ENCODE measurements at regions not wholly inside any gene's neighbourhood (a gene's known extent, or its start where the extent isn't known, plus 50 kb on each side); places are given as distances from the start of the nearest gene placed in this dataset.

- no peak for DNase-seq
Observed at GRCh38 chr1:29901624-29902325, 665.5 kb downstream of the PTPRU start.

- DNase-seq, result no peak
Observed at GRCh38 chr1:29900712-29901111, 664.4 kb downstream of the PTPRU start.

GRCh38 chr1:29900104-29900679 lies 663.9 kb downstream of the PTPRU start:
- DNase-seq, result no peak

DNA sequence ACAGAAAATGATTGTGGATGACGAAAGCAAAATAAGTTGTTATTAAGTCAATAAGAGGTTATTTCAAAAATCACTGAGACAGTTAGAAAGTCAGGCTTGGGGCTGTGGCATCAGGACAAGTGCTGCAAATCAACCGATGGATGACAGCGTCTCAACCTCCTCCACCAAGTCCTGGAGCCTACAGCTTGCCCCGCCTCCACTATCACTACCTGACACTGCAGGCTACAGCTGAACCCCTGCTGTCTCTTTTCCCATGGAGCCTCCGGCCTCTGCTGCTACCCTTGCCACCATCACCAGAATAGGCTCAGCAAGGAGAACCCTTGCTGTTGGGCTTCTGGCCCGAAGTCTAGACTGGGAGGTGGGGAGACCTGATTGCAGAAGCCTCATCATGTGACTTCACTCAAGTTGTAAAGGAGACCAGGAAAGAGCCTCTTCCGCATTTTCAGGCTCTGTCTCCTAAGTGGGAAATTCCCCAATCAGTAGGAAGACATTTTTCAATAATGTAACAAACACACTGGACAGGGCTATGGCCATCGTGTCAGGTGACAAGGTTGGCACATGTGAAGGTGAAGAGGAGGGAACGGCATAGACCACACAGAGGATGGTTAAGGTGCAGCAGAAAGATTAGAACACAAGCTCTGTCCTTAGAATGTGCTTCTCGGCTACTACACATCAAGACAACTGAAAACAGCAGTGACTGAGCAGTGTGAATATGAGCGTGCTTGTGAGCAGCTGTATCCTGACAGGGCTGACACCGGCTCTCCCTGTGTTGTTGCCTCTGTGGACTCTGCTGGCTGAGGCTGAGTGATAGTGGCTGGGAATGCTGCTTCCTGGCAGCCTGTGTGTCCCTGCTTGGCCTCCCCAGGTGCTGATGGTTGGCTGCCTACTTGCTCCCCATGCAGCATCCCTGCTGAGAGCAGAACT lies 660.7 kb downstream of the PTPRU start:
- DNase-seq, result no peak

GRCh38 chr1:29896300-29896699 lies 660.0 kb downstream of the PTPRU start:
- no peak for DNase-seq

- DNase-seq, result no peak
Observed at GRCh38 chr1:29895201-29895600, 658.9 kb downstream of the PTPRU start.

DNA sequence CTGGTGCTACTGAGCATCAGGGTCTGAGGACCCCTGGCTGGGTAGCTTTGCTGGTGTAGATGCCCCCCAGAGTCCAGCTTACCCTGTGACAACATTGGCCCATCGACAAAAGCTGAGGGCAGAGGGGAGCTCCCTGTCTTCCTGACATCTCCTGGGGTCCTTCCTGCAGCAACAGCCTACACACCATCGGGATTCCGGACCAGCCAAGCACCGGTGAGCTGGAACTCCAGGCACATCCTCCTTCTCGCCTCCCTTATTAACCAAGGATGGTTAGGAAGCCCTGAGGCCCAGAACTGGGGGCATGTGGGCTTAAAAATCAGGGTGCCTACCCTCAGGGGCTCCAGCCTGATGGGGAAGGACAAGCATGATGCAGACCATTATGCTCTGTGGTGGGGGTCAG lies 658.0 kb downstream of the PTPRU start:
- DNase-seq, result no peak

DNA sequence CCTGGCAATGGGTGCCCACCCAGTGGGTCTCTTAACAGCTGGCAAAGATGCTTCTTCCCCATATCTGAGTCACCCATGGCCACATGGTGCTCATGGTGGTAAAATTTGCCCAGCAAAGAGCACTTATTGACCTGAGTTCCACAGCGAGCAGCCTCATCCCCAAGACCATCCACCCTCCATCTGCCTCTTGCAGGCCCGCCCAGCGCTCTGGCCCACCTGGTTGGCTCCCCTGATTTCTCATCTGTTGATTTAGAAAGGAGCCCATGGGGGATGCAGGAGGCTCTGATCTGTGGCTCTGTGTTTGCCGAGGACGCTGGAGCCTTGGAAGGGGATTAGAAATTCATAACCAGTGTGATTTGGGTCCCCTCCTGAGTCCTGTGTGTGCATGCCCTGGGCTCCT lies 657.5 kb downstream of the PTPRU start:
- no peak for DNase-seq

- DNase-seq, result no peak
Observed at GRCh38 chr1:29893046-29893723, 656.9 kb downstream of the PTPRU start.

DNA sequence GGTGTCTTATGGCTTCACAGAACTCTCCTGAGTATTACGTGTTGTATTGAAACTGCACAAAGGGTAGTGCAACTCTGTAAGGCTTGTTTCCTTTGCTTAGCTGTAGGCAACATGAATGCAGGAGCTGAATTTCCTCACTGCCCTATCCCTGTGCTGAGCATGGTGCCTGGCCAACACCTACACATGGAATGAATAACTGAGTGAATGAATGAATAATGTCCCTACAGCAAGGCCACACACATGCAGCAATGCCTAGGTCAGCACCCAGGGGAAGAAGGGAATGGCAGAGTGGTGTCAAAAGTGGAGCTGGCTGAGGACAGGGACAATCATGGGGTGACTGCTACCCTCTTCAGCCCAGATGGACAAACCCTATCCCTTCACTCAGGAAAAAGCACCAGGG lies 655.9 kb downstream of the PTPRU start:
- no peak for DNase-seq

DNA sequence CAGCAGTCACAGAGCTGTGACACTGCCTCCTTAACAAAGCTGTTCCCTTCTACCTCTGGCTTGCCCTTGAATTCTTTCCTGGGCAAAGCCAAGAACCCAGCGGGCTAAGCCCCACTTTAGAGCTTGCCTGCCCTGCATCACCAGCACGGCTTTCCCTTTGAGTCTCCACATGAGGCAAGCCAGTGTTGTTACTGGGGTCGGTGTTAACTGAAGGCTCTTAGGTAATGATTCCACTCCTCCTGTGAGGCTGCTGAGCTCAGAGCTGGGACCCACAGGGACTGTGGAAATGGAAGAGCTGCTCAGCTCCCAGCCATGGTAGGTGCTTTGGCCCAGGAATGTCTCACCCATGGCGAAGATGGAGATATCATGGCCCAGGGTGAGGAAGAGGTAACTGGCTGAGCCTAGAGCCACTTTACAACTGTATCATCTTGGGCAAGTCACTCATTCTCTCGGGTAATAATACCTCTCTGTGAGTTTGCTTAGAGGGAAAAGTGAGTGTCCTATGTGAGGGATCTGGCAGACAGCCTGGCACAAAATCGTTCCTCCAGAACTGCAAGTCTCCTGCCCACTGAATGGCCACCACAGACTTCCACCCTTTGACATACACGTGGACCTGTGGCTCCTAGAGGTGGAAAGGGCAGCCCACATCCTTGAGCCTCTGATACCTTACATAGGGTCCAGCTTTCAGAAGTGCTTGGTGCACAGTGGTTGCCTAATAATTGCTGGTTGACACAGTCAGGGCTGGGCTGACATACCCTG lies 654.1 kb downstream of the PTPRU start:
- DNase-seq, result no peak

DNA sequence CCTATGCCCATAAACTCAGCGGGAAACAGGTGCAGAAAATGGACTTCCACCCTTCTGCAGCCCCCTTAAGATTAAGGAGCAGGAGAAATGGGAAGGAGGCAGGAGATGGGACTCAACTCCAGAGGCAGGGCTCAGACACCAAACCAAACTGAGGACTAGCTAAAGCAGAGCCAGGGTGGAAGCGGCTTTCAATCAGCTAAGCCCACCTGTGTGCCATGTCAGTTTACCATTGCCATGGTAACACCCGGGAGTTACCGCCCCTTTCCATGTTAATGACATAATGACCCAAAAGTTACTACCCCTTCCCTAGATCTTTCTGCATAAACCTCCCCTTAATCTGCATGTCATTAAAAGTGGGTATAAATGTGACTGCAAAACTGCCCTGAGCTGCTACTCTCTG lies 653.5 kb downstream of the PTPRU start:
- no peak for DNase-seq

DNA sequence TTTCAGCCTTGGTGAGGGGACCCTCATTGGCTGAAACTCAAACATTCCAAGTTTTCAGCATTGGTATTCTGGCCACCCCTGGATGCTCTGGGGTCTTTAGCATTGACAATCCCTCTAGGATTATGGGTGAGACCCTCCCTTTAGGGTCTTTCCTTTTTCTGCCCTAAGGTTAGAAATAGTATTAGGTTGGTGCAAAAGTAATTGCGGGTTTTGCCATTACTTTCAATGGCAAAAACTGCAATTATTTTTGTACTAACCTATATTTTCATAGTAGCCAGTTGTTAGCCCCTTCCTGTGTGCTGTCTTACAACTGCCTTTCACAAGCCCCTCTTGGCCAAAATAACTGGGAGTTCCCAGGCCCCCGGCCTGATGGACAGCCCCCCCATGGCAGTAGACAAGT lies 648.4 kb downstream of the PTPRU start:
- DNase-seq, result no peak

GRCh38 chr1:29883986-29884385 lies 647.7 kb downstream of the PTPRU start:
- DNase-seq, result no peak

DNA sequence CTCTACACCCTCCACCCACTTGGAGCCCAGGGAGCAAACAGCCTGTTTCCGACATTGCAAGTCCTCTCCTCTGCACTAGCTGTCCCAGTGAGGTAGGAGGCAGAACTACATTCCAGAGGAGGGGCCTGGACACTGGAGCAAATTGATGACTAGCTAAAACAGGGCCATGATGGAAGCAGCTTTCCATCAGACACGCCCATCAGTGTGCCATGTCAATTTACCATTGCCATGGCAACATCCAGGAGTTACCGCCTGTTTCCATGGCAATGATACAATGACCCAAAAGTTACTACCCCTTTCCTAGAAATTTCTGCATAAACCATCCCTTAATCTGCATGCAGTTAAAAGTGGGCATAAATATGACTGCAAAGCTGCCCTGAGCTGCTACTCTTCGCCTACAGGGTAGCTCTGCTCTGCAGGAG lies 647.1 kb downstream of the PTPRU start:
- DNase-seq, result no peak

- no peak for DNase-seq
Observed at GRCh38 chr1:29880556-29880955, 644.2 kb downstream of the PTPRU start.

DNA sequence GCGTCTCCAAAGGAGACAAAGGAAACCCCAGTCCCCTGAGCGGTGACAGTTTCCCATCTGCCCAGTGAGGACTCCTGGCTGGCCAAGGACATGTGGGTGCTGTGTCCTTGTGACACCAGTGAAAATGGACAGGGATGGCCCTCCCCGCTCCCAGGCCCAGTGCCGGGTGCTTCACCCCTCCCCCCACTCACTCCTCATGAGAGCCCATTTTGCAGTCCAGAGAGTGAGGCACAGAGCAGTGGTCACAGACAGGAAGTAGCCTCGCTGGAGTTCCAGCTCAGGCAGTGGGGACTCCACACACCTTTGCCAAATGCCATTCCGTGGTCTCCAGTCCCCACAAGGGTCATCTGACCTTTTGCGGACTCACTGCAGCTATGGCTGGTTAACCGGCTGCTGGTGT lies 642.9 kb downstream of the PTPRU start:
- DNase-seq, result no peak

GRCh38 chr1:29878501-29878900 lies 642.2 kb downstream of the PTPRU start:
- DNase-seq, result peak; percentile 99

DNA sequence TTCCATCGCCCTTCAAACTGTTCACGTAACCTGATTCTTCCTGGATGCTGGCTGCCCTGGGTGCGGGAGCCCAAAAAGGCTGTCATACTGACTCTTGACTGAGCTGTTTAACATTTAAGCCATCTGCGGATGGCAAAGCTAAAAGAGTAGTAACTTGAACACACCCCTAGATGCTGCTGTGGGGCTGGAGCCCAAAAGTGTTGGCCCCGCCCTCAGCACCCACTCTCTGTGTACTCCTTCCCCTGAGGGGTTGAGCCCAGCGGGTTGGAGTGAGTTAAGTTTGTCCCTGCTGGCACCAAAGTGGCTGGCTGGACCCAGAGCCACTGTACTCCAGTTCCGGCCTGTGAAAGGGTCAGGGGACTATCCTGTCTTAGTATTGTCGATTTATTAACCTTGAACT lies 640.6 kb downstream of the PTPRU start:
- DNase-seq, result peak; percentile 71

- no peak for DNase-seq
Observed at GRCh38 chr1:29876441-29876840, 640.1 kb downstream of the PTPRU start.

DNA sequence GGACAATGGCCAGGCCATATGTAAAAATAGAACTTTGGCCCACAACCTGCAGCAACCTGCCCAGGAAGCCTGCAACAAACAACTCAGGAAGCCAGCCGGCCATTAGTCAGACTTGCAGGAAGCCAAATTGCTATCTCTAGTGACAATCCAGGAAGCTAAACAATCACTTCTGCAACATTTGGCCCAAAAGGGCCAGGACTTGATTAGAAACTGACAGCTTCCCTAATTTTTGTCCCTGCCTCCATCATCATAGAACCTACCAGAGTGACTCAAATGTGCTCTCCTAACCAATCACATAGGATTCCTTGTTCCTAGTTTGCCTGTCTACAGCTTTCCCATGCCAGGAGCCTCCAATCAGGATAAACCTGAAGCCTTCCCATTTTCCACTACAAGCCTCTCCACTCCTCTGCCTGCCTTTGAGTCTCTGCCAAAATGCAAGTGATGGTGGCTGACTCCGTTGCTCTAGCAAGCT lies 639.3 kb downstream of the PTPRU start:
- DNase-seq, result peak; percentile 97

DNA sequence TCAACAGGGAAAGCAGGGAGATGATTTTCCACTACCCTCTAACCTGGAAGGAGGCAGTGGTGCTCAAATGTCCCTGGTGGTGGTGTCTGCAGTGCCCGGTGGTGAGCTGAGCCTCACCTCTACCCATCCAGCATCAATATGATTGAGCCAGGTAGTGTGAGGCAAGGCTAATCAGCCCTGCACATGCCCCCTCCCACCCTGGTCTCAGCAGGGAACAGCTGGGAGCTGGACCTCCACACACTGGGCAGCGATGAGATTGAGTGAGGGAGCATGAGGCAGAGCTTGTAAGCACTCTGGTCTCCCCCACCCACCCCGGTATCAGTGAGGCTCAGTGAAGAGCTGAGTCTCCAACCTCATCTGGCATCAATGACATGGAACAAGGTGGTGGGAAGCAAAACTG lies 634.3 kb downstream of the PTPRU start:
- DNase-seq, result no peak

All from DMS153 (cell line).